Osteocyte (in vitro differentiated cells): ENCODE measurements at regions not wholly inside any gene's neighbourhood (a gene's known extent, or its start where the extent isn't known, plus 50 kb on each side); places are given as distances from the start of the nearest gene placed in this dataset.
A peak's percentile ranks its signal among the peaks of the same experiment; 100 is the strongest.
"Not testable (repeated sequence)": the region's sequence is repeated elsewhere in the genome, so short reads cannot be mapped to it uniquely, and the experiment has no call there.

ENCODE experiments used
- DNase-seq: peaks from one replicate; pipeline ENCODE4 v3.0.0; 2021; ENCODE audit warnings: mixed read lengths; ENCODE audit not compliant: unreplicated experiment; ENCODE audit errors: extremely low spot score
- H3K27ac Mint-ChIP-seq: one replicate; pipeline ENCODE4 v1.8.0; 2021; ENCODE audit warnings: mild to moderate bottlenecking, mixed read lengths; ENCODE audit not compliant: unreplicated experiment
- H3K27me3 Mint-ChIP-seq: one replicate; pipeline ENCODE4 v1.8.0; 2021; ENCODE audit warnings: mixed read lengths; ENCODE audit not compliant: unreplicated experiment
- H3K36me3 Mint-ChIP-seq: one replicate; pipeline ENCODE4 v1.8.0; 2021; ENCODE audit warnings: mixed read lengths; ENCODE audit not compliant: unreplicated experiment
- H3K4me1 Mint-ChIP-seq: one replicate; pipeline ENCODE4 v1.8.0; 2021; ENCODE audit warnings: mixed read lengths; ENCODE audit not compliant: unreplicated experiment
- H3K4me3 Mint-ChIP-seq: one replicate; pipeline ENCODE4 v1.8.0; 2021; ENCODE audit warnings: mild to moderate bottlenecking, moderate library complexity, mixed read lengths; ENCODE audit not compliant: unreplicated experiment
- H3K9me3 Mint-ChIP-seq: one replicate; pipeline ENCODE4 v1.8.0; 2021; ENCODE audit warnings: mixed read lengths; ENCODE audit not compliant: unreplicated experiment
- TF ChIP-seq, protein P1 (sequence below): fragments of 200-600 bp; sonication (generic); IDR thresholded peaks from 2 replicates; pipeline ENCODE4 v1.5.0; 2021; ENCODE audit warnings: antibody characterized with exemption, mild to moderate bottlenecking, moderate library complexity

GRCh38 chr1:188017921-188018320 lies 1189.2 kb downstream of the PLA2G4A start:
- TF ChIP-seq, protein P1, sequence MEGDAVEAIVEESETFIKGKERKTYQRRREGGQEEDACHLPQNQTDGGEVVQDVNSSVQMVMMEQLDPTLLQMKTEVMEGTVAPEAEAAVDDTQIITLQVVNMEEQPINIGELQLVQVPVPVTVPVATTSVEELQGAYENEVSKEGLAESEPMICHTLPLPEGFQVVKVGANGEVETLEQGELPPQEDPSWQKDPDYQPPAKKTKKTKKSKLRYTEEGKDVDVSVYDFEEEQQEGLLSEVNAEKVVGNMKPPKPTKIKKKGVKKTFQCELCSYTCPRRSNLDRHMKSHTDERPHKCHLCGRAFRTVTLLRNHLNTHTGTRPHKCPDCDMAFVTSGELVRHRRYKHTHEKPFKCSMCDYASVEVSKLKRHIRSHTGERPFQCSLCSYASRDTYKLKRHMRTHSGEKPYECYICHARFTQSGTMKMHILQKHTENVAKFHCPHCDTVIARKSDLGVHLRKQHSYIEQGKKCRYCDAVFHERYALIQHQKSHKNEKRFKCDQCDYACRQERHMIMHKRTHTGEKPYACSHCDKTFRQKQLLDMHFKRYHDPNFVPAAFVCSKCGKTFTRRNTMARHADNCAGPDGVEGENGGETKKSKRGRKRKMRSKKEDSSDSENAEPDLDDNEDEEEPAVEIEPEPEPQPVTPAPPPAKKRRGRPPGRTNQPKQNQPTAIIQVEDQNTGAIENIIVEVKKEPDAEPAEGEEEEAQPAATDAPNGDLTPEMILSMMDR, result no peak
- Mint-ChIP-seq H3K36me3 (no peaks in the 10 kb centered on the region), H3K4me3 (no peak overlapping the region)

GRCh38 chr1:188022661-188023060 lies 1193.9 kb downstream of the PLA2G4A start:
- no peaks in the 10 kb centered on the region for H3K36me3 Mint-ChIP-seq
- no peak overlapping the region for H3K27ac Mint-ChIP-seq
- no peaks in the 10 kb centered on the region for H3K27me3 Mint-ChIP-seq
- DNase-seq, result no peak
- H3K9me3 Mint-ChIP-seq, result peaks cover 7% of the 10 kb centered on the region
- peaks cover 20% of the 10 kb centered on the region for H3K4me1 Mint-ChIP-seq
- no peak overlapping the region for H3K4me3 Mint-ChIP-seq
- TF ChIP-seq, protein P1, result no peak

More at GRCh38 chr1:188017921-188018320, 1189.2 kb downstream of the PLA2G4A start:
- Mint-ChIP-seq H3K4me1 (no peaks in the 10 kb centered on the region), H3K27ac (no peak overlapping the region), H3K27me3 (no peaks in the 10 kb centered on the region), H3K9me3 (no peaks in the 10 kb centered on the region)
- no peak for DNase-seq

DNA sequence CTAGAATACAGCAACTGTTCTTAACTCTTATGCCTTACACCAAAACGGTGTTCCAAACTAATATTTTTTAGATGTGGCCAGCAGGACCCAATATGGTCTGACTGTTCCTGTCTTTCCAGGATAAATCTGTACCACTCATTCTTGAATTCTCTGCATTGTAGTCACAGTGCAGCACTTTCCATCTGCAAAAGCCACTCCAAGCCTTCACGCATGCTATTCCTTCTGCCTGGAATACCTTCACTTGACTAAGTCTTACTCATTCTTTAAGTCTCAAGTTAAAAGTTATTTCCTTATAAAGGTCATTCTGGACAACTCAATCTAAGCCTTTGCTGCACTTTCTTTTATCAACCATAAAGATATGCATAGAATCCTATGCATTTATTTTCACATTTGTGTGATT lies 1194.5 kb downstream of the PLA2G4A start:
- H3K4me1 Mint-ChIP-seq, result peaks cover 23% of the 10 kb centered on the region
- H3K4me3 Mint-ChIP-seq, result no peak overlapping the region
- H3K36me3 Mint-ChIP-seq, result no peaks in the 10 kb centered on the region
- TF ChIP-seq, protein P1, result no peak
- H3K9me3 Mint-ChIP-seq, result peaks cover 7% of the 10 kb centered on the region
- H3K27me3 Mint-ChIP-seq, result no peaks in the 10 kb centered on the region
- H3K27ac Mint-ChIP-seq, result no peak overlapping the region
- DNase-seq, result no peak

DNA sequence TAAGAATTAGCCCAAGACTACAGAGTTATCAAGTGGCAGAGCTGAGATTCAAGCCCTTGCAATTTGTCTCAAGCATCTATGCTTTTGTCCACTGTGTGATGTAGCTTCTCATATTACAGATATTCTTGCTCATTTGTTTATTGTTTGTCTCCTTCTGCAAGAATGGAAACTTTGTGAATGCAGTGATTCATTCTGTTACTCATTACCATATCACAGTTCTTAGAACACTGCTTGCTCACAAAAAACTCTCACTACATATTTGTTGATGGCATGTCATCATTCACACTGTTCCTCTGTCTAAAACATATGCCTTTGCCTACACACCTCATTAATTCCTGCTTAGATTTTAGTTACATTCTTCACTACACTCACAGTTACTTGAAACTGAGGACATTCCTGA lies 1198.9 kb downstream of the PLA2G4A start:
- Mint-ChIP-seq H3K9me3 (peaks cover 7% of the 10 kb centered on the region), H3K27me3 (no peaks in the 10 kb centered on the region), H3K4me3 (no peak overlapping the region), H3K27ac (peak overlapping the region; percentile 45), H3K36me3 (no peaks in the 10 kb centered on the region), H3K4me1 (peaks cover 26% of the 10 kb centered on the region)
- no peak for DNase-seq
- TF ChIP-seq, protein P1, result no peak

DNA sequence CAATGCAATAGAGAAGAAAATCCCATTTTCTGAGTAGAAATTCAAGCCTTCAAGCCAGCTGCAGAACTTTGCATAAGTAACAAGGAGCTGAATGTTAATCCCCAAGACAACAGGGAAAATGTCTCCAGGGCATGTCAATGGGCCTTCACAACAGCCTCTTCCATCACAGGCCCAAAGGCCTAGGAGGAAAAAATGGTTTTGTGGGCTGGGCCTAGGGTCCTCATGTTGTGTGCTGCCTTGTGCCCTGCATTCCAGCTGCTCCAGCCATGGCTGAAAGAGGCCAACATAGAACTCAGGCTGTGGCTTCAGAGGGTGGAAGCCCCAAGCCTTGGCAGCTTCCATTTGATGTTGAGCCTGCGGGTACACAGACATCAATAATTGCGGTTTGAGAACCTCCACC lies 1208.8 kb downstream of the PLA2G4A start:
- not testable (repeated sequence) for H3K36me3 Mint-ChIP-seq, H3K27me3 Mint-ChIP-seq, DNase-seq, H3K4me1 Mint-ChIP-seq, H3K4me3 Mint-ChIP-seq, H3K9me3 Mint-ChIP-seq, H3K27ac Mint-ChIP-seq
